SW480 (cell line): ENCODE measurements at regions not wholly inside any gene's neighbourhood (a gene's known extent, or its start where the extent isn't known, plus 50 kb on each side); places are given as distances from the start of the nearest gene placed in this dataset.
A peak's percentile ranks its signal among the peaks of the same experiment; 100 is the strongest.

ENCODE experiments used
- DNase-seq: peaks from one replicate; pipeline ENCODE4 v3.0.0-alpha.2; 2016; ENCODE audit warnings: low spot score

DNA sequence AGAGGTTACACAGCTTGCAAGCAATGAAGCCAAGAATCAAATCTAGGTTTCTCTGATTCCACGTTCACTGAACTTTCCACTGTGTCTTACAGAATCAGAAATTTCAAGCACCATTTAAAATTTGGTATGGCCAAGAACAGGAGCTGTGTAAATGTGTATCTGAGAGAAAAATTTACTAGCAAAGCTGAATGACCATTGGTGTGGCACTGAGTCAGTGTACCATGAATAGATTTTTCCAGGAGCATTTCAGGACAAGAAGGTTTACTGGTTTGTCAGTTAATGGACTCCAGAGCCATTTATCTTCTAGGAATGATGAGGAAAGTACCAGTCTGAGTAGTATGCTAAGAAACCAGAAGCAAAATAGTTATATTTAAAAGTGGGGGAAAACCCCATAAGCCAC is 269.4 kb upstream of the FAT3 start:
- DNase-seq: no peak

DNA sequence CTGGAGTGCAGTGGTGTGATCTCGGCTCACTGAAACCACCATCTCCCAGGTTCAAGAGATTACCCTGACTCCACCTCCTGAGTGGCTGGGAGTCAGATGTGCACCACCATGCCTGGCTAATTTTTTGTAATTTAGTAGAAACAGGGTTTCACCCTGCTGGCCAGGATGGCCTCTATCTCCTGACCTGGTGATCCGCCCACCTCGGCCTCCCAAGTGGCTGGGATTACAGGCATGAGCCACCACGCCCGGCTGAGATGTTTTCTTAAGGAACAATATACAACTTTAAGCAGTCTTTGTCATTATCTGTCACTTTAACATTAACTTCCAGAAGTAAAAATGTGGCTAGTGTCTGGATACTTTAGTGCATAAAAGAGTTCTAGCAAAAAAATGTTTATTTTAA is 272.6 kb upstream of the FAT3 start:
- DNase-seq: no peak

DNA sequence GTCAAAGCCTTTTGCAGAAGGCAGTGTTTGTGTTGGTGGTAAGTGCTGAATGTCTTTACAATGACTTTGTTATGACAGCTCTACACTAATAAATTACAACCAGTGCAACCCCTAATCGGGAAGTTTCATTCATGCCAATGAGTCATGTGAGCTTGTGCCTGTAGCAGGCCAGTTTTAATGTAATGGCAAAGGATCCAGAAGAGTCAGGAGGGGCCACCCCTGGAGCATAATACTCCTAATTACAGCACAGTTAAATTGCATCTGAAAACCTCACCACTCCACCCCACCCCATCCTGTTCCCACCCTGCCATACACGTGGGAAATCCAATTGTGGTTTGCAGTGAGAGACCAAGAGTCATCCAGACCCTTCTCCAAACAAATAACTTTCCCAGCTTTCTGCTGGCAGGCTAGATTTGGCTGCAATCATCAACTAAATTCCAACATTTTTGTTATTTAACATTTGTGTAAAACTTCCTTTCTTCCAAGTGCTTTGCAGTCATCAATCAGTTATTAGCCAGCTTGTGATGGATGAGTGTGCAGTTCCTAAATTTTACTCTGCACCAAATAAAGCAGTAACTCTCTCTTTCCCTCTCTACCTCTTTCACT is 277.3 kb upstream of the FAT3 start:
- DNase-seq: peak; percentile 78

DNA sequence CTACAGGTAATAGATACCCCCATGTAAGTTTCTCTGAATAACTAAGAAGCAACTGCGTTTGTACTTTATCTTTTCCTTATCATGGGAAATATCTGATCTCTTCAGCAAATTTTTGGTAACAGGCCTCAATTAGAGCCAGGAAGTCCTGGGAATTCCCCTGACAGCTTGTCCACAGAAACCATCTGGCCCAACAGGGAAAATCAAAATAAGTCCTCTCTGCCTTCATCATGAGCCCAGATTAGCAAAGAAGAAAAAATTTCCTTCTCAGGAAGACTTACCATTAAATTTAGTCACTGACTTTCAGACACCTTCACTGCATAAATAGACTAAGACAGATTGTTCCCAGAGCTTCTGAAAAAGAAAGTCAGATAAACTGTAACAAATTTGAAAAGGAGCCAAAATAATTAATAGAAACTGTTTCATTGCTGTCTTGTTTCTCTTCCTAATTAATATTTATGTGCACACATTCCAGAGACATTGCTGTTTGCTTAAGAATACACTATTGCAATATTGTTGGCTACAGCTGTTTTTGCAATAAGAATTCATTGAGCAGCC is 278.1 kb upstream of the FAT3 start:
- DNase-seq: no peak

DNA sequence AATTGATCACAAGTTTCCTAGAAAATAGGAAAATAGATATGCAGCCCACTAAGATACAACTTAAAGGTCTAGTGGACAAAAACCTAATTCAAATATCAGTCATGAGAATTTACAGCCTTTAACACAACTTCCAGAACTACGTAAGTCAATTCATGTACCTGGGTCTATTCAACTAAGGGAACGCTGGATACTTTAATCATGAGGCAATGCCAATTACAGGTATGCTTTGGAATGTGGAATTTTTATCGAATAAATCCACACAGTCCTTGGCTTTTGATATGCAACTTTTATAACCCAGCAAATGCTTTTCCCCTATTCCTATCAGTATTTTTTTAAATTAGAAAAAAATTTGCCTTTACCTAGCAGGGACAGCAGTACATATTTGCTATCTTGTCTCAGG is 289.5 kb upstream of the FAT3 start:
- DNase-seq: no peak

DNA sequence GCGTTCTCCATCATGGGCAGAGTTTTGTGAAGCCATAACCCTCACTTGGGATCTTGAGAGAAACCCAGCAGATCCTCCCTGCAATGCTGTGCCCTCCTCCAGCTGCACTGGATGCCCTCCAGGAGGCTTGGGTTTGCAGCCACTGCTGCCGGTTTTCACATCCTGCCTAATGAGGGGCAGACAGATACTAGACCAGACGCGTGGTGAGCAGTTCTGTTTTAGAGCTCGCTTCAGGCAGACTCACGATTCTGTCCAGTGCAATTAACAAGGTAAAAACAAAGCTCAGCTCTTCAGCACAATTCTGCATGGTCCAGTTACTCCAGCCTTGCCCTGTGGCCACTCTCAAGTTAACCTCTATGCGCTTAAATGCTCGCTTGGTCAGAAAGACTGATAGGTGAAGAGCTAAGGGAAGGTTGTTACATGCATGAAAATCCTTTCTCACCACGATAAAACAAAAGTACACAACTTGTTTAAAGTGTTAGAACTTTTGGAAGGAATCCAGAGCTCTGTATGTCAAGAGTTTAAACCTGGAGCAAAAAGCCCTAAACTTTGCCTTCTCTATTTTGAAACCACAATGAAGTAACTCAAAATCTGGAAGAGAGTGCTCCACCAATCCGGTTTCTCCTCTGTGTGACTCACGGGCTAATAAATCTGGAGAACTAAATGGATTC is 292.3 kb upstream of the FAT3 start:
- no peak for DNase-seq

DNA sequence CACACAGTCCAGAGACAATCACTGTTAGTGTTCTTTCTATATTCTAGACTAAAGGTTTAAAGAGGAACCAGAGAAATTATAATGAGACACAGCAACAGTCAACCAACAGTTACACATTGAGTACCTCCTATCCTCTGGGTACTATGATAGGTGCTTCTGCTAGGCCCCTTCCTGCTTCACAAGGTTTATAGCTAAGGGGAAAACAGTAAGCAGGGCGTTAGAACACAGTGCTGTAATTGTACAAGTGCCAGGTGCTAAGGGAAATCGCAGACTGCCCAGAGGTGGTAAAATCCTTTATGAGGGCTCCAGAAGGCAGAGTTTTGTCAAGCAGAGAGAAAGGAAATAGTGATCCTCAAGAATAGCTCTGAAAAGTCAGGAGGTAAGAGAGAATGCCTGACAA is 297.2 kb upstream of the FAT3 start:
- DNase-seq: no peak

DNA sequence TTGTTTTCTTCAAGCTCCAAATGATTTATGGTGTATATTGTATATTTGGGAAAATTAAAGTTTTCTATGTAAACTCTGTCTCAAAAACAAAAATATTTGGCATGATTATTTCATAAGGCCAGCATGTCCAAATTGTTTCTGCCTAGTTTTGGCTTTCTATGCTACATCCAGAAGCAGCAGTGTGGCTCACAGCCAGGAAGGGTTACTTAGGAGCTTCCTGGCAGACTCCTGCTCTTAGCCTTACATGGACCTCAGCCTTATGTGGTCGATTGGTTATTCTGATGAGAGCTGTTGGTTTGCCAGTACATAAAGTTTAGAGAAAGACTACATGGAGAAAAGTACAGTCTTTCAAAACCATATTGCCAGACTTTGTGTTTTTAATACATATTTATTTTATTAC is 297.7 kb upstream of the FAT3 start:
- no peak for DNase-seq

DNA sequence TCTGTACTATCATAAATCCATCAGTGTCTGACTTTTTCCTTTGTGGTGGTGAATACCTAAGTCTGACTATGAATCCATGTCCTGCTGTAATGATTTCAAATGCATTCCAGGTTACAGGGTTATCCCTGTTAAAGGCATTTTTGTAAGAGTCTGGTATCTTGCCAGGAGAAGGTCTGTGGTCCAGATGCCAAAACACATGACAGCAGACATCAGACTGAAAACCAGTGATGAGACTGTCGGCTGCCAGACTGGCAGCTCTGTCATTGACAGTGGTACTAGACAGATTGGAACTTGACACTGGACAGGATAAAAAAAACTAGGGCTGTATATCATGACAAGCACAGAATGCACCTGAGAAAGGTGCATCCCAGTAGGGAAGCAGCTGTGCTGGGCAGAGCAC is 301.8 kb upstream of the FAT3 start:
- no peak for DNase-seq

DNA sequence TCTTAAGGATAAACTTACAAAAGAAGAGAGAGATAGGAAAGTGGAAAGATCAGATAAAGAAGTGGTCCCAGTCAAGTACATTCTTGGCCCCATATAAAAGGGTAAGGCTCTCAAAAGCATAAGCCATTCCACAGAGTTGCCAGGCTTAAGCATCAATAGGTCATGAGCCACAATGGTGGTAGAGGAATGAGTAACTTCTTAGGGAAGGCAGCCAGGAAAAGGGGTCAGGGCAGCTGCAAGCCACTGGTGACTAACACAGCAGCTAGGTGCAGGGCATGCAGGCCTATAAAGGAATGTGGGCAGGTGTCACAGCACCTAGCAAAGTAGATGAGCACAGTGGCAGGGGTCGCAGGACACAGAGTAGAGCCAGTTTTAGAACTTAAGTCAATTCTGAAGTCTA is 302.6 kb upstream of the FAT3 start:
- no peak for DNase-seq

DNA sequence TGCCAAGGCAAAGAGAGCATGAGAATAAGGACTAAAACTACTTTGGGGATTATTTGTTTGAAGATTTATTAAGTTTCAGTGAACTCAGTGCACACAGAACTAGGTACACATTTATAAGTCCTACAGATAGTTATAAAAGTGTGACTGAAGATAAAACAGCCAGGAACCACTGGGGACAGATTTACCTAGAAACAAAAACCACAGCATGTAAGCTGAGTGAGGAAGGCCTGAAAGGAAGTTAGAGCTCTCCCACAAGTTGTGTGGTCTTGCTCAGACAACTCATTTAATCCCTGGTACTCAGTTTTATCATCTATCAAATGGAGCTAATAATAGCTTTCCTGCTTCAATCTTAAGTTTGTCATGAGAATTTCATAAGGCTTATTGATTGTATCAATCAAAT is 311.2 kb upstream of the FAT3 start:
- no peak for DNase-seq

DNA sequence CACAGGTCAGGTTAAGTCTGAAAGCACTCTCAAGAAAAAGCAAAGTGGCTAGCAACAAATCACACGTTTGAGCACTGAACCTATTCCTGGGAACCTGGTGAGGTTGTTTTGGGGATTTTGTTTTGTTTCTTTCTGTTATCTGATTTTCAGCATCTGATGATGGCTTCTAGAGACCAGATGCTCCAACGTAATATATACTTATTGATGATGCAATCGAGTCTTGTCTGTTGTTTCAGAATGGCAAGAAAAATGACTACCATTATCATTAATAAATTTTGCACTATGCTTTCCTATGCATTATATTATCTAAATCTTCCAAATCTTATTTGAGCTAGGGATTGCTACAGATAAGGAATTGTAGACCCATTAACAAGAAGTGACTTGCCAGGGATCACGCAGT is 312.3 kb upstream of the FAT3 start:
- DNase-seq: no peak

DNA sequence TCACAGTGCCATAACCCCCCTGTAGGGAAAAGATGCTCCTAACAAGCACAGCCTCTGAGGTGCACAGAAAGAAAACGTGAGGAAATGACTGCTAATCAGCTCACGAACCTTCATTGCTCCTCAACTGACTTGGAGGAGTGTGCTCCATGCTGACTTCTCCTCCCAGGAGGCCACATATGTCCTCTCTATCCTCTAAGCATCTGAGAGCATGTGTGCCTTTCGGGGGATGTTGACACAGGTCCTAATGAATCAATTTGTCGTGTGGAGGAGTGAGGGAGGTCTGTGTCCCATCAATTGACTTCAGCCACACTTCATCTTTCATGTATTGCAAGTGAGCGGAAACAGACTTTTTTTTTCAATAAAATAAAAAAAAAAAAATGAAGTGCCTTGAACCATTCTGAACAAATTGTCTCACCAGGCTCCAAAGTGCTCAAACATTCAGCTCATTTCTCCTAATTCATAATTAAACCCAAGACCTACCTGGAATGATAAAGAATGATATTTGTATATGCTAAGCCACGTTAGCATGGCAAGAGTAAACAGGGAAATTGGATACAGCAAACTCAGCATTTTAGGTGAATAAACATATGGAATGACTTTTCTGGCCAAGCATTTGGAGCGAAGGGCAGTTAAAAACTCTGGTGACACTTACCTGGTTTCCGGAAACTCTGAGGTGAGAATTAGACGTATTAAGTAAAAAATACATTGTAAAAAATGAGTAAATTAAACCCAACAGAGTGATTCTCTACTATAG is 317.6 kb upstream of the FAT3 start:
- no peak for DNase-seq

DNA sequence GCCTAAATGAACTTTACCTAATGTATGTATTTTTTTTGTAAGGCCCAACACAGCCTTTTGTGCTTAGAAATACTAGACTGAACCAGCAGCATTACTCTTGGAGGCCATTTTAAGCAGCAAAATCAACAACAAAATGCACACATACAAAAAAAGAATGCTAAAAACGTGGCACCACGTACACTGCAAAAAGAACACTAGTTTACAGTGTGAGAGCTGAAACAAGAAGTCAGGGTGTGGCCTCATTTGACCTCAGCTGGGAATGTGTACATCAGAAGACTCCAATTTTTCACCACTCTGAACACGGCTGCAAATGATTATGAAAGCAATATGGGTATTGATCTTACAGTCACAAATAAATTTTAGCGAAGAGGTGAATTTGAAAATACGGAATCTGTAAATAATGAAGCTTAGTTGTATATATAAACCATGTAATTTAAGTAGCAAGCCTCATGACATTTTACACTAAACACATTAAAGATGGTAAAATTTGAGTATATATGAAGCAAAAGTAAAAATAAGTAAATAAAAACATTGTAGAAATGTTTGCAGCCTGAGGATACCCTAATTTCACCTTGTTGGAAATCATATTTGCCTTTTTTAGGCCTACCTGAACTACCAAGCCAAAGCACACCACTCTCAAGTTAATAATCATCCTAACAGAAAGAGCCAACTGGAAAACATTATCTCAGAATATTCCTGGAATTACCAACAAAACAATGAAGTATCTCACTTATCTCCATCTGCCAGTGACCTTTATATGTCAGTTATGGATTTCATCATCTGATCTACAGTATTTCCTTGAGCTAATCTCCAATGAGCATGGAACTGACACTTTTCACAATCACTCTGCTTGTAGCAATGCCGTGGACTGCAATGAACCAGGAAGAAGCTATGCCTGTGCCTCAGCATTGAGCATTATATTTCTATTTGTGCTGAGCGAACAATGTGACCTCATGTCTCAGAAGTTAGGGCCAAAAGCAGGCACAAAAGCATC is 319.5 kb upstream of the FAT3 start:
- DNase-seq: no peak

DNA sequence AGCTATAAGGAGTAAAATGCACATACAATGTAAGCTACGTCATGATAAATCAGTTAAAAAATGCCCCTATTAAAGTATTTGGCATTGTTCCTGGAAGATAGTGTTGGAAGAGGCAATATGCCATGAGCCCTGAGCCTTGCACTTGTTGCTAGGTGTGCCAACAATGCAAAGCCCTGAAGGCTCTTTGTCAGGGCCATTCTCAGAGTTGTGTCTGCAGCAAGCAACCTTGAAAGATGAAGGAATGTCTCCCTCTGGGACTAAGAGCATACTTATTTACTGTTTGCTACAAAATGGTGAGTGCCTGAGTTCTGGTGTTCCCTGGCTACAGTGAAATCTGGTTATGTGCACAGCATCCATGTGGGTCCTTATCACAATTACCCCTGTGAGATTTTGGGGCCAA is 322.3 kb upstream of the FAT3 start:
- no peak for DNase-seq

DNA sequence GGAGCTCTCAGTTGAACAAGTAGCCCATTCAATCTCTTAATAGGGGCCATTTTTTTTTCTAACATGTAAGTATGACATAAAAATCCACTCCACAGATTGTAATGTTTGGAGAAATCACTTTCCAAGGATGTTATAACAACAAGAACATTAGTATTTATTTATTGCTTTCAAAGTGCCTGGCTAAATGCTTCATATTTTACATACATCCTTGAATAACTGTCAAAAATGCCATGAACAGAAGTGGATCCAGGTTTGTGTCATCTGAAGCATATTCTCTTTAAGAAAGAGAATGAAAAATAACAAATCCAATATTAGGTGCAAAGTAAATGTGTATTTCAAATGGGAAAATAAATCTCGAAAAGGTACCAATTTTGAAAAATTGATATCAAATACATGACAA is 344.0 kb upstream of the FAT3 start:
- no peak for DNase-seq

DNA sequence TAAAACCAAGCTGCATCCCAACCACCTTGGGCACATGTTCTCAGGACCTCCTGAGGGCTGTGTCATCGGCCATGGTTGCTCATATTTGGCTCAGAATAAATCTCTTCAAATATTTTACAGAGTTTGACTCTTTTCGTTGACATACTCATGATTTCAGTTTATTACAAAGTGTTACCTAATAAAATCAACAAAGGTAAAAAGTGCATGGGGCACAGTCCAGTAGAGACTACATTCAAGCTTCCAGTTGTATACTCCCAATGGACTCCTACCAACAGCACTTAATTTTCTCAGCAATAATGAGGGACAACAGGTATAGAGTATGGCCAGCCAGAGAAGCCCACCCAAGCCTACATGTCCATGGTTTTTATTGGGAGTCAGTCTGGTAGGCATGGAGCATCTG is 347.9 kb upstream of the FAT3 start:
- DNase-seq: no peak

DNA sequence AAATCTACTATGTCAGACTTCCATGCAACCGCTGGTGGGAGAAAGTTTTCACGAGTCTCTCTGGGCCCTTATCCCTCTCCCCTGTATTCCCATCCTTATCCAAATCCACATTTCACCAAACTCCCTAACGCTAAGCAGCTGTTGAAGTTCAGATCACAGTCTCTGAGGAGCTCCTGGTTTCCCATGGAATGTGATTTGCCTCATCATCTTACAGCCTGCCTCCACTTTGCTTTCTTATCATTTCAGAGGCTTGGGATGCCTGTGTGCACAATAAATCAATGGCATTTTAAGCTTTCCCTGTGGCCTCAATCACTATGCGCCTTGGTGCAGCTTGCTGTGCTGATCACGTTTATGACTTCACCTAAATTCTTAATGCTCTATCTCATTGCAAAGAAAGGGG is 352.4 kb upstream of the FAT3 start:
- DNase-seq: no peak

DNA sequence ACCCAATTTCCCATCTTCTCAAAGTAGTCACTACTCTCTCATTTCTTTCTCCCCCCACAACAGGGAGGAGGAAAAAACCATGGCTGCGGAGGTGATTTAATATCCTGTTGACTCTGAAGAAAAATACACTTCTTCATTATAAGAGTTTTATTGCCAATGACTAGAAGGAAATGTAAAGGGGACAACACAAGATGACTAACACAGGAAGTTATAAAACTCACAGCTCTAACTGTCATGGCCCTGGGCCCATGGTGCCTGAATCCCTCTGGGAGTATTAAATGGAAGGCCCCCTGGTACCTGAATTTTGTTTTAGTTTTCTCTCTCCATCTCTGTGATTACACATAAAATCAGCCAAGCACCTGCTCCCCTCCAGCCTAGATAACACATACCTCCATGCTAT is 352.8 kb upstream of the FAT3 start:
- DNase-seq: peak; percentile 5

DNA sequence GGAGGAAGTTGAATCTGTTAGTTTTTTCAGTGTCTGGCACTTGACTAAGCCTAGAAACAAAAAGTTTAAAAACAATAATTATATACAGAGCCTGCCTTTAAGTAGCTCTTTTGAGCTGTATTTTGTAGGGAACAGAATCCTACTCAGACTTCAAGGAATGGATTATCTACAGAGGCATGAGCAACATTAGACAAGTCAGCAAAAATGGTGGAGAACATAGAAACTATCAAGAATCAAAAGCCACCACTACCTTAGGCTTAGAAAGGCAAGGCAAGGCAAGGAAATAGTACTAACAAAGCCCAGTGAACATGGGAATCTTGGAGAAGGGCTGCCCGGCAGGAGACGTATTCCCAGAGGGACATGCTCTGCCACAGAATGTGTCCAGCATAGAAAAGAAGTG is 353.6 kb upstream of the FAT3 start:
- no peak for DNase-seq

DNA sequence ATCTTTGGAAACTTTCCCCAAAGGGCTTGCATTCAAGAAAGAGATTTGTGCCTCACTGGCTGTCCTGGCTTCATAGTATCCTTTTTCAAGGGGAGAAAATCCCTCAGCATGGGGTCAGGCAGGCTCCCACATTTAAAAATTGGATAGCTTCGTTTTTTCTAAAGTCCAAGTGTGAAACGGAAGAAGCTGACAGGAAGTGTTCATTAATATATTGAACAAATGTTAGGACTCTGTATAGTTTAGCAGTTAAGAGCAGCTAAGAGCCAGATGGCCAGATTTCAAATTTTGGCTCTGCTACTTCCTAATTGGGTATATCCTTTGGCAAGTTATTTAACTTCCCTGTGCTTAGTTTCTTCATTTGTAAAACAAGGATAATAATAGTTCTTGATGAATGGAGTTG is 354.9 kb upstream of the FAT3 start:
- no peak for DNase-seq

DNA sequence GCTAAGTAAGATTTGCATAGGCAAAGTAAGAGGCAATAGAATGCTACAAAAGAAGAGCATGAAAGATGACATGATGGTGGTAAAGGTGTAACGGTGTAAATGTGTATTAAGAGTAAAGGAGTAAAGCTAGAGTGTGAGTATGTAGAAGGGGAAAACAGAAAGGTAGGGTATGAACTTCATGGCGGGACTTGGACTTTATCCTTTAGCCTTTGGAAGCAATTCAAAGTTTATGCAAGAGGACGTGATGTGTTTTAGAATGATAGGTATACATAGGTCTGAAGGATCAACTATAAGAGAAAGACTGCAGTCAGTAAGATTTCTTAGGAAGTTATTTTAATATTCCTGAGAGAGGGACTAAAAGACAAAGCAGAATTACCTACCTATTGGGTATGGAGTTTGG is 358.0 kb upstream of the FAT3 start:
- DNase-seq: no peak
